ENCODE measurements at regions not wholly inside any gene's neighbourhood (a gene's known extent, or its start where the extent isn't known, plus 50 kb on each side); places are given as distances from the start of the nearest gene placed in this dataset.

DNA sequence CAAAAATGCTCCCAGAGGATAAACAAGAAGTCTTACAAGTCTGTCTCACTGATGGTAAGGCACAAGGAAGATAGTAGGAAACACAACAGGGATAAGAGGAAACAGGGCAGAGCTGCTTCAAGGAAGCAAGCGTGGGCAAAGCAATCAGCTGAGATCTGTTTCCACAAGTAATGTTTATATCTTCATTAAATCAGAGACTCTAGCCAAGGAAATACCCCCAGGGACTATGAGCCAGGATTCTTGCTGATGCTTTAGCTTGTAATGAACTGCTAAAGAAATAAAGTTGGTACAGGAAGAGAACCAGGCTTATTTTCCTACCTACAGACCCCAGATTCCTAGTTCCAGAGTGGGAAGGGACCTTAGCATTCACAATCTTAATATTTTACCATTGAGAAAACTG lies 112.7 kb upstream of the C3orf80 start:
- CTCF ChIA-PET, result no interaction called here
- peaks cover 0 to 2% (median 0%) of the 10 kb centered on the region in 5 donors for H3K9me3 Mint-ChIP-seq

DNA sequence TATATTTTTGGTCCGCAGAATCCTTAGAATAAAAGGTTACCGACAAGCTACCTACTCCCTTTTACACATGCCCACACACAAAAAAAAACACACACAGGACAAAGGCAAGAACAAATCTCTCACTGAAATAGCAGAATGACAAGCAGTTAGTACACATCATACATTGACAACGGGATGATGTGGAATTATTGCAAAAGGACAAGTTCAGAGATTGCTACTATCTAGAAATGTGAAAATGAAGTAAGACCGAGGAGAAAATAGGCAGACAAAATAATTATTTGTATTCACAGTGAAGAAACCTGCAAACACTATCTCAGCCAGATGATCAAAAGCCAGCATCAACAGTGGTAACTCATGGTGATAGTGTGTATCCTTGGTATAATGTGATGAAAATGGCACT lies 112.2 kb upstream of the C3orf80 start:
- ChIA-PET POLR2A (no interaction called here), CTCF (no interaction called here)
- H3K4me1 Mint-ChIP-seq, result no peaks in the 10 kb centered on the region
- no peaks in the 10 kb centered on the region for H3K36me3 Mint-ChIP-seq
- H3K27me3 Mint-ChIP-seq, result peaks cover 5 to 44% of the 10 kb centered on the region in 2 donors
- Histone ChIP-seq H3K36me3 (ENCODE audit: insufficient read depth, low read length) (no peaks in the 10 kb centered on the region), H3K9me3 (ENCODE audit: low read length) (no peaks in the 10 kb centered on the region), H3K4me3 (ENCODE audit: low read length) (no peak overlapping the region), H3K4me1 (ENCODE audit: insufficient read depth, low read length) (no peaks in the 10 kb centered on the region), H3K27ac (ENCODE audit: low read depth, low read length) (no peak overlapping the region), H3K27me3 (ENCODE audit: insufficient read depth, low read length, poor library complexity, severe bottlenecking) (no peaks in the 10 kb centered on the region)
- no peak for DNase-seq
- H3K4me3 Mint-ChIP-seq, result no peak overlapping the region
- peaks cover 0 to 2% (median 0%) of the 10 kb centered on the region in 5 donors for H3K9me3 Mint-ChIP-seq
- no peak overlapping the region for H3K27ac Mint-ChIP-seq

More for the DNA sequence above, 112.7 kb upstream of the C3orf80 start:
- POLR2A ChIA-PET, result no interaction called here
- H3K4me1 ChIP-seq (ENCODE audit: insufficient read depth, low read length), result no peaks in the 10 kb centered on the region
- Mint-ChIP-seq H3K4me3 (no peak overlapping the region), H3K36me3 (no peaks in the 10 kb centered on the region), H3K4me1 (no peaks in the 10 kb centered on the region), H3K27ac (no peak overlapping the region), H3K27me3 (peaks cover 5 to 39% of the 10 kb centered on the region in 2 donors)
- H3K27me3 ChIP-seq (ENCODE audit: insufficient read depth, low read length, poor library complexity, severe bottlenecking), result no peaks in the 10 kb centered on the region
- H3K36me3 ChIP-seq (ENCODE audit: insufficient read depth, low read length), result no peaks in the 10 kb centered on the region
- no peak overlapping the region for H3K4me3 ChIP-seq (ENCODE audit: low read length)
- no peaks in the 10 kb centered on the region for H3K9me3 ChIP-seq (ENCODE audit: low read length)
- no peak for DNase-seq
- H3K27ac ChIP-seq (ENCODE audit: low read depth, low read length), result no peak overlapping the region

DNA sequence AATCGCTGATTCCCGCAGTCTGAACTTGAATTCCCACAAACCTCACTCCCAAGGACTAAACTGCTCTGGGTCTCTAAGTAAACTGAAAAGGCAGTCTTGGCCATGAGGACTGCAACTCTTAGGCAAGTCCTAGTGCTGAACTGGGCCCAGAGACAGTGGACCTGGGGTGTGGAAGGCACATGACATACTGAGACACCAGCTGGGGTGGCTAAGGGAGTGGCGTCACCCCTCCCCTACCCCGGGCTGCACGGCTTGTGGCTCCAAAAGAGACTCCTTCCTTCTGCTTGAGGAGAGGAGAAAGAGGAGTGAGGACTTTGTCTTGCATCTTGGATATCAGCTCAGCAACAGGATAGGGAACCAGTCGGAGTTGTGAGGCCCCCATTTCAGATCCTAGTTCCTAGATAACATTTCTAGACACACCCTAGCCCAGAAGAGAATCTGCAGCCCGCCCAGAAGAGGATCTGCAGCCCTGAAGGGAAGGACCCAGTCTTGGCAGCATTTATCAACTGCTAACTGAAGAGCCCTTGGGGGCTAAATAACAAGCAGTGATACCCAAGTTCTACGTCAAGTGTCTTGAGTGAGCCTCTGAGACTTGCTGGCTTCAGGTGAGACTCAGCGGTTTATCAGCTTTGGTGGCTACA lies 110.7 kb upstream of the C3orf80 start:
- CTCF ChIA-PET, result no interaction called here
- H3K4me1 Mint-ChIP-seq, result no peaks in the 10 kb centered on the region

DNA sequence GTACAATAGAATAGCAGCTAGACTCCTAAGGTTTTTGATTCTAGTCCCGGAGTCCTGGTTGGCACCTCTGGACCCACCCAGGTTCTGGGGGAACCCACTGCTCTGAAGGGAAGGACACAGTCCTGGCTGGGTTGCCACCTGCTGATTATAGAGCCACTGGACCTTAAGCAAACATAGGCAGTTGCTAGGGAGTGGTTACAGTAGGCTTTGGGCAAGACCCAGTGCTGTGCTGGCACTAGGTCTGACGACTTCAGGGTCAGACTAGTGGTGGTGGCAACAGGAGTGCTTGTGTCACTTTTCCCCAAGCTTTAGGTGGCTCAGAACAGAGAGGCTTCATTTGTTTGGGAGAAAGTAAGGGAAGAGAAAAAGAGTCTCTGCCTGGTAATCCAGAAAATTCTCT lies 109.8 kb upstream of the C3orf80 start:
- Mint-ChIP-seq H3K4me1 (no peaks in the 10 kb centered on the region), H3K27ac (no peak overlapping the region), H3K36me3 (no peaks in the 10 kb centered on the region), H3K4me3 (no peak overlapping the region), H3K27me3 (peaks cover 7 to 49% of the 10 kb centered on the region in 2 donors), H3K9me3 (peaks cover 0 to 11% (median under 1%) of the 10 kb centered on the region in 5 donors)
- Histone ChIP-seq H3K4me1 (ENCODE audit: insufficient read depth, low read length) (no peaks in the 10 kb centered on the region), H3K36me3 (ENCODE audit: insufficient read depth, low read length) (no peaks in the 10 kb centered on the region), H3K27me3 (ENCODE audit: insufficient read depth, low read length, poor library complexity, severe bottlenecking) (no peaks in the 10 kb centered on the region), H3K4me3 (ENCODE audit: low read length) (no peak overlapping the region), H3K27ac (ENCODE audit: low read depth, low read length) (no peak overlapping the region), H3K9me3 (ENCODE audit: low read length) (no peaks in the 10 kb centered on the region)
- no peak for DNase-seq
- POLR2A ChIA-PET, result no interaction called here
- CTCF ChIA-PET, result no interaction called here

More for the DNA sequence above, 110.7 kb upstream of the C3orf80 start:
- Histone ChIP-seq H3K4me3 (ENCODE audit: low read length) (no peak overlapping the region), H3K27ac (ENCODE audit: low read depth, low read length) (no peak overlapping the region), H3K36me3 (ENCODE audit: insufficient read depth, low read length) (no peaks in the 10 kb centered on the region), H3K27me3 (ENCODE audit: insufficient read depth, low read length, poor library complexity, severe bottlenecking) (no peaks in the 10 kb centered on the region), H3K9me3 (ENCODE audit: low read length) (no peaks in the 10 kb centered on the region), H3K4me1 (ENCODE audit: insufficient read depth, low read length) (no peaks in the 10 kb centered on the region)
- POLR2A ChIA-PET, result no interaction called here
- no peak for DNase-seq
- H3K27ac Mint-ChIP-seq, result no peak overlapping the region
- H3K4me3 Mint-ChIP-seq, result no peak overlapping the region
- H3K36me3 Mint-ChIP-seq, result no peaks in the 10 kb centered on the region
- H3K27me3 Mint-ChIP-seq, result peaks cover 5 to 53% of the 10 kb centered on the region in 2 donors
- peaks cover 0 to 7% (median 0%) of the 10 kb centered on the region in 5 donors for H3K9me3 Mint-ChIP-seq

DNA sequence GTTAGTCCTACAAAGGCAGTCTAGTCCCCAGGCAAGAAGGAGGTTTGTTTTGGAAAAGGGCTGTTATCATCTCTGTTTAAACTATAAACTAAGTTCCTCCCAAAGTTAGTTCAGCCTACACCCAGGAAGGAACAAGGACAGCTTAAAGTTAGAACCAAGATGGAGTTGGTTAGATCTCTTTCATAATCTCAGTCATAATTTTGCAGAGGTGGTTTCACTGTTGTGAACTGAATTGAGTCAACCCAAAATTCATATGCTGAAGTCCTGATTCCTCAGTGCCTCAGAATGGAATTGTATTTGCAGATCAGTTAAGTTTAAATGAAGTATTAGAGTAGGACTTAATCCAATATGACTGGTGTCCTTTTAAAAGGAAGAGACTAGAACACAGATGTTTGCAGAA lies 101.0 kb upstream of the C3orf80 start:
- Histone ChIP-seq H3K4me3 (ENCODE audit: low read length) (no peak overlapping the region), H3K4me1 (ENCODE audit: insufficient read depth, low read length) (no peaks in the 10 kb centered on the region), H3K9me3 (ENCODE audit: low read length) (no peaks in the 10 kb centered on the region), H3K27me3 (ENCODE audit: insufficient read depth, low read length, poor library complexity, severe bottlenecking) (no peaks in the 10 kb centered on the region), H3K27ac (ENCODE audit: low read depth, low read length) (no peak overlapping the region), H3K36me3 (ENCODE audit: insufficient read depth, low read length) (no peaks in the 10 kb centered on the region)
- H3K27me3 Mint-ChIP-seq, result peaks cover 5% of the 10 kb centered on the region in 2 donors
- H3K27ac Mint-ChIP-seq, result no peak overlapping the region
- H3K4me1 Mint-ChIP-seq, result no peaks in the 10 kb centered on the region
- H3K4me3 Mint-ChIP-seq, result no peak overlapping the region
- ChIA-PET POLR2A (no interaction called here), CTCF (no interaction called here)
- H3K9me3 Mint-ChIP-seq, result peaks cover 0 to 7% (median 2%) of the 10 kb centered on the region in 5 donors
- no peak for DNase-seq
- no peaks in the 10 kb centered on the region for H3K36me3 Mint-ChIP-seq

DNA sequence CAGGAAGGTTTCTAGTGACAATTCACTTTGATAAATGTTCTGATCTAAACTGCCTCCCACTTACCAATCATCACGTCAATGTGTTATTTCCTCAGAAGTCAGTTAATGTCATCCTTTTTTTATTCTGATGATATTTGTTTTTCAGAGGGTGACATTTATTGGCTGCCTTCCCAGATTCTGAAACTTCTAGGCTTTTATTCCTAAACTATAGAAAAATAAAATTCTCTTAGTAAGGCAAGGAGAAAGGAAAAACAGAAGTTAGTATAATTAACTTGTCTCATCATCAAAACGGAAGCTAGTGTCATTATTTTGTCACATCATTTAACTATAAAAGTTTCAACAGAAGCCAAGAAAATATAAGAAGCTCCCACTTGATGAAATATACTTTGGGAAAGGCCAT lies 100.0 kb upstream of the C3orf80 start:
- Histone ChIP-seq H3K36me3 (ENCODE audit: insufficient read depth, low read length) (no peaks in the 10 kb centered on the region), H3K27me3 (ENCODE audit: insufficient read depth, low read length, poor library complexity, severe bottlenecking) (no peaks in the 10 kb centered on the region), H3K9me3 (ENCODE audit: low read length) (no peaks in the 10 kb centered on the region), H3K4me3 (ENCODE audit: low read length) (no peak overlapping the region), H3K27ac (ENCODE audit: low read depth, low read length) (no peak overlapping the region), H3K4me1 (ENCODE audit: insufficient read depth, low read length) (no peaks in the 10 kb centered on the region)
- Mint-ChIP-seq H3K4me1 (no peaks in the 10 kb centered on the region), H3K4me3 (no peak overlapping the region), H3K27me3 (peaks cover 2 to 5% of the 10 kb centered on the region in 2 donors), H3K27ac (no peak overlapping the region), H3K9me3 (peaks cover 0 to 3% (median 0%) of the 10 kb centered on the region in 5 donors), H3K36me3 (no peaks in the 10 kb centered on the region)
- ChIA-PET POLR2A (no interaction called here), CTCF (no interaction called here)
- no peak for DNase-seq

DNA sequence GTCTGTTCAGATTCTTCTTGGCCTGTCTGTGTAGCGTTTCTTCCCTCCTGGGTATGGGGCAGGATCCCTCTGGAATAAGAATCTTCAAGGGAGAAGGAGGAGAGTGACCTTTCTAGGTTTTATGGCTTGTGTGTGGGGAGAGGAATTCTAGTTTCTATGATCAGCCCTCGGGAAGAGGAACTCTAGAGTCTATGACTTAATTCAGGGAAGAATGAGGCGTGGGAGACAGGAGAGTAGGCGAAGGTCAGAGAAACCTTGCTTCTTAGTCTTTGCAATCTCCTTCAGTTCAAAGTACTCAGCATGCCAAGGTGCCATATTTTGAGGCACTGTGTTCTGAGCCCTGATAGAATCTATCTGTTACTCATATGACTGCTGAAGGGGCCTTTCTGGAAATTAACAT lies 99.2 kb upstream of the C3orf80 start:
- Mint-ChIP-seq H3K27ac (no peak overlapping the region), H3K4me1 (no peaks in the 10 kb centered on the region), H3K27me3 (peaks cover 2 to 5% of the 10 kb centered on the region in 2 donors), H3K9me3 (no peaks in the 10 kb centered on the region), H3K4me3 (no peak overlapping the region), H3K36me3 (no peaks in the 10 kb centered on the region)
- Histone ChIP-seq H3K27me3 (ENCODE audit: insufficient read depth, low read length, poor library complexity, severe bottlenecking) (no peaks in the 10 kb centered on the region), H3K36me3 (ENCODE audit: insufficient read depth, low read length) (no peaks in the 10 kb centered on the region), H3K9me3 (ENCODE audit: low read length) (no peaks in the 10 kb centered on the region), H3K27ac (ENCODE audit: low read depth, low read length) (no peak overlapping the region), H3K4me3 (ENCODE audit: low read length) (no peak overlapping the region), H3K4me1 (ENCODE audit: insufficient read depth, low read length) (no peaks in the 10 kb centered on the region)
- ChIA-PET POLR2A (no interaction called here), CTCF (no interaction called here)
- no peak for DNase-seq

DNA sequence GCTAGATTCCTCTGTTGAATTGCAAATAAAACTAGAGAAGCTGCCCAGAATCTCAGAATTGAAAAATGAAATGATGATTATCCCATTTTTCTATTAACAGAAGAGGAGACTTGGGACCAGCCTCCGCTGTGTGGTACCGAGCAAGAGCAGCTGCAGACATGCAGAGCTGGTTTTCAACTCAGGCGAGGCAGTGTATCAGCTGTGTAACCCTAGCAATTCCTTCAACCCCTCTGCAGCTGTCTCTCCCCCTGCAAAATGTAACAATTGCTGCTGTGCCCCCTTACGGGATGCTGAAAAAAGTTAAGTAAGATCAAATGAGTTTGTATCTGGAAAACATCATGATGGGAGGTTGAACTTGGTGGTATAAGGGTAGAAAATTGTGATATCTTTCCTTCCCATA lies 98.5 kb upstream of the C3orf80 start:
- Mint-ChIP-seq H3K27me3 (peaks cover 2 to 5% of the 10 kb centered on the region in 2 donors), H3K4me3 (no peak overlapping the region), H3K27ac (no peak overlapping the region), H3K36me3 (no peaks in the 10 kb centered on the region), H3K4me1 (no peaks in the 10 kb centered on the region), H3K9me3 (no peaks in the 10 kb centered on the region)
- Histone ChIP-seq H3K27ac (ENCODE audit: low read depth, low read length) (no peak overlapping the region), H3K27me3 (ENCODE audit: insufficient read depth, low read length, poor library complexity, severe bottlenecking) (no peaks in the 10 kb centered on the region), H3K4me1 (ENCODE audit: insufficient read depth, low read length) (no peaks in the 10 kb centered on the region), H3K9me3 (ENCODE audit: low read length) (no peaks in the 10 kb centered on the region), H3K4me3 (ENCODE audit: low read length) (no peak overlapping the region), H3K36me3 (ENCODE audit: insufficient read depth, low read length) (no peaks in the 10 kb centered on the region)
- ChIA-PET POLR2A (no interaction called here), CTCF (no interaction called here)
- DNase-seq, result no peak

DNA sequence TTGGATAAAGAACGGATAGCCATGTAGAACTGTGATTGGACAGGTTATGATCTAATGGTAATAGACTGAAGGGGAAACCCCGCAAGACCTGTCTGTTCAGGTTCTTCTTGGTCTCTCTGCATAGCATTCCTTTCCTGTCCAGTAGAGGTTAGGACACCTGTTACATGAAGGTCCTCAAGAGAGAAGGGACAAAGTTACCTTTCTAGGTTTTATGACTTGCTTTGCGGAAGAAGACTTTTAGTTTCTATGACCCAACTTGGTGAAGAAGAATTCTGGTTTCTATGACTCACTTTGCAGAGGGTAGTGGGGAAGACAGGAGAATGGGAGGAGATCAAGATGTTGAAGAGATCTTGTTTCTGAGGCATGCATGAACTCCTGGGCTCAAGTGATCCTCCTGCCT lies 97.9 kb upstream of the C3orf80 start:
- Histone ChIP-seq H3K27ac (ENCODE audit: low read depth, low read length) (no peak overlapping the region), H3K4me3 (ENCODE audit: low read length) (no peak overlapping the region), H3K9me3 (ENCODE audit: low read length) (no peaks in the 10 kb centered on the region), H3K36me3 (ENCODE audit: insufficient read depth, low read length) (no peaks in the 10 kb centered on the region), H3K27me3 (ENCODE audit: insufficient read depth, low read length, poor library complexity, severe bottlenecking) (no peaks in the 10 kb centered on the region), H3K4me1 (ENCODE audit: insufficient read depth, low read length) (no peaks in the 10 kb centered on the region)
- DNase-seq, result no peak
- H3K27ac Mint-ChIP-seq, result no peak overlapping the region
- no peaks in the 10 kb centered on the region for H3K9me3 Mint-ChIP-seq
- peaks cover 2 to 5% of the 10 kb centered on the region in 2 donors for H3K27me3 Mint-ChIP-seq
- POLR2A ChIA-PET, result no interaction called here
- CTCF ChIA-PET, result no interaction called here
- no peaks in the 10 kb centered on the region for H3K4me1 Mint-ChIP-seq
- no peak overlapping the region for H3K4me3 Mint-ChIP-seq
- no peaks in the 10 kb centered on the region for H3K36me3 Mint-ChIP-seq

Measured in CD8-positive, alpha-beta memory T cell (primary cell).